CD4-positive, alpha-beta T cell treated with Interleukin-17A for 4 hours (primary cell): ENCODE measurements at regions not wholly inside any gene's neighbourhood (a gene's known extent, or its start where the extent isn't known, plus 50 kb on each side); places are given as distances from the start of the nearest gene placed in this dataset.

Source experiments
- DNase-seq: peaks from one replicate; pipeline ENCODE4 v3.0.0-alpha.2; 2020; ENCODE audit warnings: mixed read lengths

DNA sequence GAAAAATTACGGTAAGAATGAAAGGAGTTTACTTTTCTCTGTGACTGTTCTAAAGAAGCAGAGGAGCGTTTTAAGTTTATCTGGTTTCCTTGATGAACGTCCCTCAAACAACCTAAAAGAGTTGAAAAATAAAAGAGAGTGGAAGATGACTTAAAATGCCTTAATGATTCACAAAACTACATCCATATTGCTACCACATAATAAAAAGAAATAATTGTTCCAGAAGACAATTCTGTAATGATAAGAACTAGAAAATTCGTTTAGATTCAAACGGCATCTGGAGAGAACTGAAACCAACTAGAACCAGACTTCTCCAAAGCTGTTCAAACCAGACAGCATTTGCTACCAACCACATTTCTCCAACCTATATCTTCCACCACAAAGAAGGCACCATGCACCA lies 68.1 kb downstream of the TEKT4 start:
- no peak for DNase-seq

DNA sequence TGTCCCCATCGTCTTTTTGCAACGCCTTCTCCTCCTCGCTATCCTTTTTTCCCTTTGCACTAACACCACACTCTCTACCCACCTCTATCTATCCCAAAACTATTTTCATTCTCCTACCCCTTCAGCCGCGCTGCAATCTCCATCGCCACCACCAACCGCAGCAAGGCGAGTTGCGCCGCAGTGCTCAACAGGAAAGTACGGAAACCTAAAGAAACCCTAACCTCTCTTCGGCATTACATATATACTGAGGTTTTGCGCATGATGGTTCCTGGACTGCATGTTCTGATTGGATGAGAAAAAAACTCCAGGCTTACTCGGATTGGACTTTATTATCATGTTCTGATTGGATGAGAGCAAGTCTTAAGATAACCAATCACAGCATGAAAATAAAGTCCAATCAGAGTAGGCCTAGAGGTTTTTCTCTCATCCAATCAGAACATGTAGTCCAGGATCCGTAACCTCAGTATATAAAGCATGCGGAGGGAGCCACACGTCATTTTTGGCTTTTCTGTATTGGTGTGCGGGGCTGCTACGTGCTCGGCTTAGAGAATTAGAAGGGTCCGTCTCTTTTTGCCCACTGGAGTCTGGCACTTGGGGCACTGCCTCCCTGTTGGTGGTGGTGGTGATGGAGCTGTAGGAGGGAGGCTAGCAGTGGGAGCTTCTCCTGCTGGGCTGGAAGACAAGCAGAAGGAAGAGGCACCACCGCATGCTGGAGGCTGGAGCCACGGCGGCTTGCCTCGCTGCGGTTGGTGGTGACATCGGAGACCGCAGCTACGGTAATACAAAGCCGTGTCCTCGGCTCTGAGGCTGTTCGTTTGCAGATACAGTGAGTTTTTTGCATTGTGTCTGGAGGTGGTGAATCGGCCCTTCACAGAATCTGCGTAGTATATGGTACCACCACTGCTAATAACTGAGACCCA lies 76.1 kb downstream of the TEKT4 start:
- no peak for DNase-seq

DNA sequence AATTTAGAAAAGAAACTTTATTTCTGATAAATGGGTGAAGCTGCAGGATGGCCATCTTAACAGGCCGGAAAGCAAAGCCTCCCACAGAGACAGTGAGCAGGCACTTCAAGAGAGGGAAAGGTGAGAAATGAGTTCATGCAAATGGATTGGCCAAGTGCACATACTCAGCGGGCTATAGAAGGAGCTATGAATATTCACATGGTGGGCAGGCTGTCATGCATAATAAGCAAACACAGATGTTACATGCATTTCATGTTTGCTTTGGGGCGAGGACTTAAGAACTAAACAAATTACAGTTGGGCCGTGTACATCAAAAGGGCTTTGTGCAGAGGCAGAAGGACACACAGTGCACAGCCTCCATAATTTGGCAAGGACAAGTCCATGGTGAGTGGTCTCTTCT lies 69.8 kb upstream of the MAL start:
- no peak for DNase-seq

DNA sequence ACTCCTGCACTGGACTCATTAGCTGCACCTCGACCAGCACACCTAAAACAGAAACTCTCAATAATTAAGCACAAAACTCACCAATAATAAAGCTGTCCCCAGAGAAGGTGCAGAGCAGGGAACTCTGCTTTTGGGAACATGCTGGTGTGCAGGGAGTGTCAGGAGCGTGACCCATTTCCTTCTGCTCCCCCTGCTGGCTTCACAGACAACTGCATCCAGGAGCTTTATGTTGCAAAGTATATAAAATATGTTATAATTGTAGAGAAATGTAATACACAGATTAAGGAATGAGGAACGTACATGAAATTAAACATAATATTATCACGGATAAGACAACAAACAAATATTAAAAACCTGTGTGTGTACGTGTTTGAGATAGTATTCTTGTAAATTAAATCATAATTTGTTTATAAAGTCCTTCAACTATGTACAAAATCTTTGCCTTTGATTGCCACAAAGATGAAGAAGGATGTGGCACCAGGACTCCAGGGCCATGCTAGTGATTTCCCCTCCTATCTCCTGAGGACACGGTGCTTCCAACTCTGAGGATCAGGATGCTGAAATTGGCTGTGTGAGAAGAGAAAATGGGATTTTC lies 68.6 kb upstream of the MAL start:
- DNase-seq, result peak; percentile 45

DNA sequence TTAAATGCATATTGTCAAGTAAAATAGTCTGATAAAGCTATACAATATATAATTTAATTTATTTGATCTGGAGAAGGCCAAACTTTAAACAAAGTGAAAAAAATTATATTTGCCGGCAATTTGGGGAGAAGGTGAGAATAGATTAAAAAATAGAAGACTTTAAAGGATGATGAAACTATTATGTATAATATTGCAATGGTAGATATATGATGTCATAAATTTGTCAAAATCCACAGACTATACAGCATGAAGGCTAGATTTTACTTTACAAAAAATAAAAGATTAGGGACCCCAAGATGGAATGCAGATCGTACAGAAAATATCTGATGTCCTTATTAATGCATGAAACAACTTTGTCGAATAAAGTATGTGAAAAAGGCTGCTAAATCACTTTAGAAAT lies 67.3 kb upstream of the MAL start:
- no peak for DNase-seq

DNA sequence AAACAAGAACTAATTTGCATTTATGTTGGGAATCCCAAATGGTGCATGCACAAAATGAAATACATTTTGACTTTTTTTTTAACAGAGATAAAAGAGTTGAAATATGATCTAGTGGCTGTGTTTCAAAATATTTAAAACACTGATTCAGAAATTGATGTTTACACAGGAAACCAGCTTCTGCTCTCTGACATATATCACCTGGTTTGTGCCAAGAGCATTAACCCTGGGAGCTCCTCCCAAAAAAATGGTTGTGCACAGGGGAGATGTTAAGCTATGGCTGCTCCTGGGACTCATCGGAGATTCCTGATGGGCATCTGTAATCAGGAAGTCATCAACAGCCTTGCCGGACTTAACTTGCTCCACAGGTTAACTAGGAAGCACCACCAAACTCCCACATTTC lies 65.2 kb upstream of the MAL start:
- DNase-seq, result no peak

DNA sequence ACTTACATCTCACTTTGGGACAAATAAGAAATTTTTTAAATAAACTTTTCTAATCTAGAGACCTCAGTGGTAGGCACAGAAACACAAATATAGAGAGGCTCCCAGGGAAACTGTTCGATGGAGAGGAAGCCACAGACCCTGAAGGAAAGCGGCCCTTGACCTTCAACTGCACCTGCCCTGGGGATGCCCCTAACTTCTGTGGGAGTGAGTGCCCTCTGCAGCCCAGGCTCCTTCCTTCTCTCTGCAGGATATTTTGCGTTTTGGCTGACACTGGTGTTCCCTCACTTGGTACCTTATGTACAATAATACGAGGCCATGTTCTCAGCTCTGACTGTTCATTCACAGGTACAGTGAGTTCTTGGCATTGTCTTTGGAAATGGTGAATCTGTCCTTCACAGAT lies 64.8 kb upstream of the MAL start:
- DNase-seq, result no peak

DNA sequence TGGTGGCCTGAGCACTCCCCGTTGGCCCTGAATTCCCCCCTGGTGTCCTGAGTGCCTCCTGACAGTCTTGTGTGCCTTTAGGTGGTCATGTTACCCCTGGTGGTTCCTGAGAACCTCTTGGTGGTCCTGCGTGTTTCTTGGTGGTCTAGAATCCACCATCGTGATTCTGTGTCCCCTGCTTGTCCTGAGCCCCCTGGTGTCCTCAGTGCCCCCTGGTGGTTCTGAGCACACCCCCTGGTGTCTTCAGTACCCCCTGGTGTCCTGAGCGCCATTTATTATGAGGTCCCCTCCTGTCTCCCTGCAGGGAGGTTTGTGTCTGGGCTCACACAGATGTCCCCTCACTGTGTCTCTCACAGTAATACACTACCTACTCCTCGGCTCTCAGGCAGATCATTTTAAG lies 61.3 kb upstream of the MAL start:
- no peak for DNase-seq

DNA sequence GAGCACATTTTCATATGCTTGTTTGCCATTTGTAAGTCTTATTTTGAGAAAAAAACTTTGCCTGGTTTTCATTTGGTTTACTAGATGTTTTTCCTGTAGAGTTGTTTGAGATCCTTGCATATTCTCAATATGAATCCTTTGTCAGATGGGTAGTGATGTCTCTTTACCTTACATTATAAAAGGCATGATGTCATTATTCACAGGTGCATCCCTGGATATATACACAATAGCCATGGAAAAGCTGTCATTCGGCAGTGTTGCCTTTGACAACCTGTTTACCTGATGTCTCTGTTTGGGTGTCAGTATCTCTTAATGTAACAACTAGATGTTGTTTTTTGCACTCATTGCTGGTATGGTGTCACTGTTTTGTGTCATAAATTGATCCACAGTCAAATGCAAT lies 58.8 kb upstream of the MAL start:
- no peak for DNase-seq

DNA sequence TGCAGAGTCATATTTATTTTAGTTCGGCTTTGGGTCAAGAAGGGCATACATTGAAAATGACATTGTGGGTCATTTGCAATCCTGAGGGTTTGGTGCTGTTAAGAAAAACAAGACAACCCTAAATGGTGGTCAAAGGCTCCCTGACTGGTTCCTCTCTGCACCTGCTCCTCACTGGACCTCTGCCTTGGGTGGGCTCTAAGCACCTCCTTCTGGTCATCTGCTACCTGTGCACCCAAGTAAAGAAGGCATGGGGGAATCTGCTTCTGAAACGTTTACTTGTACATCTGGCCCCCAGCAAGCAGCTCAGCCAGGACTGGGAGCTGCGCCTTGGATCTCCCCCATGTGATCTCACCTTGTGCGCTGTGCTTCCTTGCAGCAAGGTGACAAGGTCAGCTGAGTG lies 55.2 kb upstream of the MAL start:
- DNase-seq, result no peak
